Right lobe of liver (tissue), 4 donors: ENCODE measurements at regions not wholly inside any gene's neighbourhood (a gene's known extent, or its start where the extent isn't known, plus 50 kb on each side); places are given as distances from the start of the nearest gene placed in this dataset.
"Not testable (repeated sequence)": the region's sequence is repeated elsewhere in the genome, so short reads cannot be mapped to it uniquely, and the experiment has no call there.

ENCODE experiments used
- CTCF ChIP-seq, 4 donors: fragments of 200-600 bp in 3 of 4; fragments of 450-650 bp in 1 of 4; IDR thresholded peaks; one replicate each; pipeline versions ENCODE4 v1.5.1 to v1.8.0; 2016 to 2022; ENCODE audit warnings: antibody characterized with exemption in 4 of 4, mild to moderate bottlenecking in 2 of 4
- POLR2A ChIP-seq: fragments of 450-650 bp; IDR thresholded peaks from one replicate; pipeline ENCODE4 v1.6.1; 2017; ENCODE audit warnings: antibody characterized with exemption, mild to moderate bottlenecking
- donor health status: DM: no; HTN: no; CAD: no.
- donor health status: DM: no; HTN: no; CAD: no.
- donor health status: DM: no; HTN: yes; CAD: no.

- TF ChIP-seq CTCF (IDR thresholded peaks at IDR 0.05); POLR2A: not testable (repeated sequence)
These were observed 1370.0 kb downstream of the CDH12 start for GRCh38 chr5:21482983-21483650.
